Mononuclear cell (primary cell): ENCODE measurements at regions not wholly inside any gene's neighbourhood (a gene's known extent, or its start where the extent isn't known, plus 50 kb on each side); places are given as distances from the start of the nearest gene placed in this dataset.

Experiments
- H3K27me3 ChIP-seq: 2 replicates; pipeline ENCODE4 v1.6.0; 2011; ENCODE audit warnings: low read length, control low read depth; ENCODE audit not compliant: insufficient read depth
- H3K4me1 ChIP-seq: 2 replicates; pipeline ENCODE4 v1.5.1; 2011; ENCODE audit warnings: mild to moderate bottlenecking, low read length, control low read depth; ENCODE audit not compliant: insufficient read depth
- H3K4me3 ChIP-seq: 2 replicates; pipeline ENCODE4 v1.5.1; 2011; ENCODE audit warnings: mild to moderate bottlenecking, low read length, moderate library complexity
- H3K9me3 ChIP-seq: 2 replicates; pipeline ENCODE4 v1.5.1; 2011; ENCODE audit warnings: low read depth, mild to moderate bottlenecking, control low read depth, low read length

DNA sequence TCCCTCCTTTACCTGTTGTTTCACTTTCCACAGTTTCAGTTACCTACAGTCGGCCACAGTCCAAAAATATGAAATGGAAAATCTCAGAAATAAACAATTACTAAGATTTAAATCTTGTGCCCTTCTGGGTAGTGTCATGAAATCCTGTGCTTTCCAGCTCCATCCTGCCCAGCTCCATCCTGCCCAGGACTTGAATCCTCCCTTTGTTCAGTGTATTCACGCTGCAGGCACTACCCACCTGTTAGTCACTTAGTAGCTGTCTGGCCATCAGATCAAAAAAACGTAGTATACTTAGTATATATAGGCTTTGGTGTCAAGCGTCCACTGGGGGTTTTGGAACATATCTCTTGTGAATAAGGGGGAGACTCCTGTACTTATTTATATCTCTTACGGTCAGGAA lies 329.0 kb upstream of the SEMA6D start:
- no peak overlapping the region for H3K4me3 ChIP-seq
- no peaks in the 10 kb centered on the region for H3K27me3 ChIP-seq
- H3K4me1 ChIP-seq, result no peaks in the 10 kb centered on the region
- H3K9me3 ChIP-seq, result no peaks in the 10 kb centered on the region

DNA sequence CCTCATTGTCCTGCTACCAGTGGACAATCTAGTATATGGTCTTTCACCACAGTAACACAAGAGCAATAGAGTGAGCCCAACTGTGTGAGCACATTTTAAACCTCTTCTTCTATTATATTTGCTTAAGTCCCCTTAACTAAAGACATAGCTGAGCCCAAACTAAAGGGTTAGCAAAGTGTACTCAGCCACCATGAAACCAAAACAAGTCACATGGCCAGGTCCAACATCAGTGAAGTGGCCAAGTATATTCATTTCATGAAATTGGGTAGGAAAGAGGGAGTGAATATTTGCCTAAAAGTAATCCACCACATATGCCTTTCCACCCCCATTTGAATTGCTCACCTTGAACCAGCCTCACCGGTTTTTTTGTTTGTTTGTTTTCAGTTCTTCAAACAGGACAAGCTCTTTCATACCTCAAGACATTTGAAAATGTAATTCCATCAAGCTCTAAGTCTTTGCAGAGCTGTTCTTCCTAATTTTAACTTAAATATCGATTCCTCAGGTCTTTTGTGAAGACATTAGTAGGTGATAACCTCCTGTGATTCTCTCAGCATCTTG lies 327.0 kb upstream of the SEMA6D start:
- H3K27me3 ChIP-seq, result no peaks in the 10 kb centered on the region
- H3K4me3 ChIP-seq, result no peak overlapping the region
- no peaks in the 10 kb centered on the region for H3K4me1 ChIP-seq
- no peaks in the 10 kb centered on the region for H3K9me3 ChIP-seq

GRCh38 chr15:47394286-47394809 lies 323.0 kb upstream of the SEMA6D start:
- Histone ChIP-seq H3K9me3 (no peaks in the 10 kb centered on the region), H3K4me3 (no peak overlapping the region), H3K27me3 (no peaks in the 10 kb centered on the region), H3K4me1 (no peaks in the 10 kb centered on the region)

DNA sequence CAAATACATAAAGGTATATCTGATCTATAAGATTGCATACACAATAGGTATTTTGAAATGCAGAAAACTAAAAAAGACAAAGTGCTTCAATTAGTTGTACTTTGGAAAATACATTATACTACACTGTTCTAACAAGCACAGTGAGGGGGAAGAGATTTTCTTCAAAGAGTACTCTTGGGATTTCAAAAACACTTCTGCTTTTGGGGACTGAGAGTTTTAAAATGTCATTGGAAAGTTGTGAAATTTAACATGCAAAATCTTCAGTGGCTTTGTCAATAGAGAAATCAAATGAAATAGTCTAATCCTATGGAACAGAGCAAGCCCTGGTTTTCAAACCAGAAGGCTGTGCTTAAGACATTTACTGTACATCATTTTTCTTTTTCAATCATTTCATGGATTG lies 322.2 kb upstream of the SEMA6D start:
- Histone ChIP-seq H3K27me3 (no peaks in the 10 kb centered on the region), H3K9me3 (no peaks in the 10 kb centered on the region), H3K4me3 (no peak overlapping the region), H3K4me1 (no peaks in the 10 kb centered on the region)

DNA sequence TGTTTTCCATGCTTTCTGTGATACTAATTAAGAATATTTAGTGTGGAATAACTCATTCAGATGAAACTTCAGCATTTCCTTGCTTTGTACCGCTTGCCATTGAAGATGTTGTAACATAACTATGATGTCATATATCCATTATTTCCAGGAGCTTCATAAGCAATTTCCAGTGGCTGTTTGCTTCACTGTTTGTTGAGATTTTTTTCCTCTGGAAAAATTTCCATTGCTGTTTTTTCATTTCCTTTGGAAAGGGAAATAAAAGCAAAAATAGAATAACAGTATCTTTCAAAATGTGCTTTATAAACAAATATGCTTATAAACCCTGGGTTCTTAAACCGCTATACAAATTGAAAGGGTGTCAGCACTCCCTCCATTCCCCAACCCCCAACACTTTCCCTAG lies 319.6 kb upstream of the SEMA6D start:
- H3K27me3 ChIP-seq, result no peaks in the 10 kb centered on the region
- no peaks in the 10 kb centered on the region for H3K4me1 ChIP-seq
- H3K9me3 ChIP-seq, result no peaks in the 10 kb centered on the region
- no peak overlapping the region for H3K4me3 ChIP-seq

DNA sequence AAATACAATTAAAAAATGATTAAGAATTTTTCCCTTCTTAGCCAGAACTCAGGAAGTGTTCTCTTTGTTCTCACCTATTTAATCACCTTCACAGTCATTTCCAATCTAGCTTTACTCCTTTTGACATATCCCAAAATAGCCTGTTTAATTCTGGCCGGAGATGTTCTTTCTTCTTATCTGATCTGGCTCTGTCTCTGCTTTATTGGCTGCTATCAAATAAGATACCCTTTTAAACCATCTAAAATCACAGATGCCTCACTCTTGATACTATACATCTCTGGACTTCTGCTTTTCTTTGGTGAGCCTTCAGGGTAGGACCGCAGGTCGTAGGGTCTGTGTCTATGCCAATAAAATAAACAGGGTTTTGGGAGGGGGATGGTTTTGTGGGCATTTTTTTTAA lies 319.2 kb upstream of the SEMA6D start:
- Histone ChIP-seq H3K27me3 (no peaks in the 10 kb centered on the region), H3K4me1 (no peaks in the 10 kb centered on the region), H3K4me3 (no peak overlapping the region), H3K9me3 (no peaks in the 10 kb centered on the region)

DNA sequence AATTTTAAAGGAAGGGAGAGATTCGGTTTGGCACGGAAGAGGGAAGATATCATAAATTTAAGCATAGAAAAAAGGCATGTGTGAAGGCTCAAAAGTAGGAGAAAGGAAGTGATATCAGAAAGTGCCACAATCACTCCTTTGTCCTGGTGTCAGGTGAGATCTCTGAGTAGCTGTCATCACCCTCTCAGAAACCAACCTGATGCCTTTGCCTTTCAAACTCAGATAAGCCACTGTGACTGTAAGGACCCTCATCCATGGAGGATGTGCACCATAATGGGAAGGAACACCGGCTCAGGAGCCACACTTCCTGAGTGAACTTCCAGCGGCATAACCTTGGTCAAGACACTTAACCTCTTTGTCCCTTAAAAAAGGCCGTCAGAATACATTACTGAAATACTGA lies 318.7 kb upstream of the SEMA6D start:
- H3K4me3 ChIP-seq, result no peak overlapping the region
- H3K4me1 ChIP-seq, result no peaks in the 10 kb centered on the region
- no peaks in the 10 kb centered on the region for H3K9me3 ChIP-seq
- no peaks in the 10 kb centered on the region for H3K27me3 ChIP-seq

GRCh38 chr15:47399100-47399499 lies 318.2 kb upstream of the SEMA6D start:
- Histone ChIP-seq H3K9me3 (no peaks in the 10 kb centered on the region), H3K4me3 (no peak overlapping the region), H3K4me1 (no peaks in the 10 kb centered on the region), H3K27me3 (no peaks in the 10 kb centered on the region)

DNA sequence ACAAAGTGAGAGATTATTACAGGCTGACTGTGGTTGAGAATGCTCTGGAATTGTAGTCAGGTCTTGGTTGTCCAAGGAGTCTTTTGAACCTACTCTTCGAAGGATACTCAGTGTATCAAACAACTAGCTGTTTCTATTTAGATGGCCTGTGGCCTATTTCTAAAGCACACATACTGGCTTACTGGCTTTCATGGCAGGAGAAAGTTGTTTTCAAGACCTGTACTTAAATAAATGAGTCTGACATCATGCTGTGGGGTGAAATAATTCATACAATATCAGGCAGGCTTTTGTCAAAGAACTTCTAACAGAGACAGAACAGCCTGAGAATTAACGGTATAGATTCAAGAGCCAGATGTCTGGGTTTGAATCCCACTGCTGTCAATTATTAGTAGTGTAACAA lies 316.7 kb upstream of the SEMA6D start:
- Histone ChIP-seq H3K9me3 (no peaks in the 10 kb centered on the region), H3K4me1 (no peaks in the 10 kb centered on the region), H3K27me3 (no peaks in the 10 kb centered on the region), H3K4me3 (no peak overlapping the region)

DNA sequence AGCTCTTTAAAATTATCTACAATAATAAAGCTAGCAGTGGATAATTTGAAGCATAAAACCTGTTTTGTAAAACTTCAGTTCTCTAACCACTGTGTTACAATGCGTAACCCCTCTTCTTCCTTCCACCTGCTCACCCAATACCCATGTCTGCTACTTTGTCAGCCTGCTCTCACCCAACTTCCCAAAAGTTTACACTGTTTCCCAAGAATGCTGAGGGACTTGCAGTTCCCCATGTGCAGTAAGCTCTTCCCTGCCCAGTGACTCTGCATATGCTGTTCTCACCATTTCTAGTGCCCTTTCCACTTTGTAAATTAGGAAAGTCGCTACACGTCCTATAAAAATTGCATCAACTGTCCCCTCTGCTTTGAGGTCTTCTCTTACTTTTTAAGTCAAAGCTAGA lies 315.9 kb upstream of the SEMA6D start:
- Histone ChIP-seq H3K27me3 (no peaks in the 10 kb centered on the region), H3K4me3 (no peak overlapping the region), H3K4me1 (no peaks in the 10 kb centered on the region), H3K9me3 (no peaks in the 10 kb centered on the region)

DNA sequence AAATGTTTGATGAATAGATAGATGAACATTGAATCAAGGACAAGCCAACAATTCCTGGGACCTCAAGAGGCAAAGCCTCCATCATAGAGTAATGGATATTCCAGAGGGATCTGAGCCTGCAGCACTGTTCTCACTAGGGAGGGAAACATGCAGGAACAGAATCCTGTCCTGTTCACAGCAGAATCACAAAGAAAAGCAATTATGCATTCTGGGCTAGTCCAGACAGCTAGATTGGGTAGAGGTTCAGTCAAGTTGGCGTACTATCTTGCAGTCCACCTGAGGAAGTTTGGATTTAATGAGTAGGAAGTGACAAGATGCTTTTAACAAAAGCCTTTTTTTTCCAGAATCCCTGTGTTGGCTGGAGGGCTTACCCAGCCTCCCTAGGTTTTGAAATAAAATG lies 314.5 kb upstream of the SEMA6D start:
- H3K4me3 ChIP-seq, result no peak overlapping the region
- no peaks in the 10 kb centered on the region for H3K4me1 ChIP-seq
- H3K27me3 ChIP-seq, result no peaks in the 10 kb centered on the region
- H3K9me3 ChIP-seq, result no peaks in the 10 kb centered on the region

DNA sequence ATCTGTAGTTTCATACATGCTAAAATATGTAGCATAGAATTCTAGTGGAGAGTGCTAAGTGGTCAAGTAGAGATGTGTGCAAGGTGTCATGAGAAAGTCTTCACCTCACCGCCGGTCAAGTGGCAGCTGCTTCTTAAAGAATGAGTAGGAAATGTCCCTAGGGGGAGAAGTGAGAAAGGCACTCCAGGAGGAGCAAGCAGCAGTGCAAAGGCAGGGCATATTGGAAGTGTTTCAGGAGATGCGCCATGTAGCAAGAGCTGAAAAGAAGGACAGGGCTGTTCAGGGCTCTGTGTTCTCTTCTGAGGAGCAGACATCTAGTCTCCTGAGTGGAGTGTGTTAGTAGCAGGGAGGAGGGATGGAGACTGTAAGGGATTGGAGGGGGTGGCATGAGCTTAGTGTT lies 312.4 kb upstream of the SEMA6D start:
- Histone ChIP-seq H3K4me3 (no peak overlapping the region), H3K27me3 (no peaks in the 10 kb centered on the region), H3K4me1 (no peaks in the 10 kb centered on the region), H3K9me3 (no peaks in the 10 kb centered on the region)

DNA sequence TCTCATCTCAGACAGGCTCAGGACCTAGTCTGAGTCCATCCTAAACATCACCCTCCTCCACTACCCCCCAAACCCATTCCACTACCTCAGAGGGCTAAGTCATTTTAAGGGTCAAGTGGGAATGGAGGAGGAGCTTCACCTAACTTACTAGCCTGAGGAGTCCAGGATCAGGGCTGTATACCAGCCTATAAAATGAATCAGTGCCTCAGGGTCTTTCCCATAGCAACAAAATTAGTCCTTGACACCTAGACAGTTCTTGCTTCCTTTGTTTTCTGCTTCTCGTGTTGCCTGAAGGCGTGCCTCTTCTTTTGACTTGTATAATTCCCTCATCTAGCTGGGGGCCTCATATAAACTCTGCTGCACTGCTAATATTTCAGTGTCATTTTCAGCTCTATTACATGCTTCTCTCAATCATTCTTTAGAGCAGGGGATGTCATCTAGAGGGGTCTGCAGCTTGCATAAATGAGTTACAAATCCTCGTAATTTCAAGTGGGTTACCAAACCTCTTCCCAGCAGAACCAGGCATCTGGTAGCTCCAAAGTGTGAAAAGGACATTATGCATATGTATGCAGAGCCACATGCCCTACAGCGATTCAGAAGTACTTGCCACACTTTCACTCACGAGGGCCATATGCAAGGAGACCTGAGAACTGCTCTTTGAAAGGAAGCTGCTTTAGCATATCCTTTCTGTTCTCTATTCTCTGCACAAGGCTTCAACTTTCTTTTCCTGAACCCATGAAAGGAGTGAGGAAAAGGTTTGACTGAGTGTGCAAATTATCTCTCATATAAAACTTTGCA lies 311.7 kb upstream of the SEMA6D start:
- Histone ChIP-seq H3K4me1 (no peaks in the 10 kb centered on the region), H3K27me3 (no peaks in the 10 kb centered on the region), H3K9me3 (no peaks in the 10 kb centered on the region), H3K4me3 (no peak overlapping the region)

- no peaks in the 10 kb centered on the region for H3K27me3 ChIP-seq
- no peak overlapping the region for H3K4me3 ChIP-seq
- H3K9me3 ChIP-seq, result no peaks in the 10 kb centered on the region
- H3K4me1 ChIP-seq, result no peaks in the 10 kb centered on the region
Measured at GRCh38 chr15:47407692-47408091, 309.6 kb upstream of the SEMA6D start.

GRCh38 chr15:47409038-47409437 lies 308.3 kb upstream of the SEMA6D start:
- Histone ChIP-seq H3K4me3 (no peak overlapping the region), H3K4me1 (no peaks in the 10 kb centered on the region), H3K9me3 (no peaks in the 10 kb centered on the region), H3K27me3 (no peaks in the 10 kb centered on the region)

- Histone ChIP-seq H3K4me1 (no peaks in the 10 kb centered on the region), H3K4me3 (no peak overlapping the region), H3K27me3 (no peaks in the 10 kb centered on the region), H3K9me3 (no peaks in the 10 kb centered on the region)
Measured at GRCh38 chr15:47409600-47409999, 307.7 kb upstream of the SEMA6D start.
